K562 (cell line): ENCODE measurements at regions not wholly inside any gene's neighbourhood (a gene's known extent, or its start where the extent isn't known, plus 50 kb on each side); places are given as distances from the start of the nearest gene placed in this dataset.

Source experiments
- ATAC-seq: fragments of 200-7000 bp; cut with Tn5 transposase; 3 replicates; pipeline ENCODE4 v1.9.1; 2020; ENCODE audit warnings: moderate library complexity
- BruUV-seq: library from RNA; stranded (reverse); fragments of 400-500 nt; replicated peaks from 2 replicates; lab custom pipeline; 2021; lab: Mats Ljungman, UMichigan
- CTCF ChIA-PET: fragments of 300-600 bp; formaldehyde crosslinking; extraction: SDS; loops from one replicate; lab custom pipeline; 2021; ENCODE audit warnings: low intra/inter-chr PET ratio; lab: Yijun Ruan, JAX
- POLR2A ChIA-PET: fragments of 300-600, 350-650 bp; sonication (Branson Sonifier 250); formaldehyde crosslinking; extraction: SDS; loops from one replicate; lab custom pipeline; 2021; ENCODE audit warnings: antibody characterized with exemption, inconsistent platforms; lab: Yijun Ruan, JAX
- DNase-seq, 4 experiments: peaks; one replicate each; pipeline versions ENCODE4 v3.0.0 to v3.0.0-alpha.2; 2011 to 2018; ENCODE audit warnings: low spot score in 3 of 4, mixed read lengths in 3 of 4; ENCODE audit errors: extremely low read depth in 1 of 4
- FAIRE-seq: peaks from 2 replicates; lab custom pipeline; 2011; peaks lifted over from hg19 to GRCh38; lab: Jason Lieb, UNC
- H2AFZ ChIP-seq: 2 replicates; pipeline ENCODE4 v1.6.0; 2011; ENCODE audit warnings: low read depth, low read length, control low read depth, inconsistent platforms
- H3K27ac ChIP-seq: fragments of 200-600 bp; 3 replicates; pipeline ENCODE4 v1.8.0; 2011; ENCODE audit warnings: low read depth, mild to moderate bottlenecking, control low read depth, inconsistent platforms, low read length, moderate library complexity, mixed read lengths; ENCODE audit errors: extremely low read depth
- H3K27me3 ChIP-seq, 2 experiments: fragments of 300-600 bp in 1 of 2; 2 replicates in 1 of 2; 3 replicates in 1 of 2; pipeline versions ENCODE4 v1.6.0 to v1.8.0; 2011; ENCODE audit warnings: inconsistent platforms in 2 of 2, low read length in 2 of 2, mild to moderate bottlenecking in 1 of 2, mixed read lengths in 1 of 2, moderate library complexity in 1 of 2; ENCODE audit not compliant: control insufficient read depth in 2 of 2, insufficient read depth in 2 of 2
- H3K36me3 ChIP-seq: fragments of 300-600 bp; 3 replicates; pipeline ENCODE4 v1.8.0; 2011; ENCODE audit warnings: mild to moderate bottlenecking, low read length, inconsistent platforms; ENCODE audit not compliant: control insufficient read depth, insufficient read depth
- H3K4me1 ChIP-seq, 2 experiments: fragments of 200-600 bp in 1 of 2; replicated peaks in 1 of 2; 2 replicates in 1 of 2; 3 replicates in 1 of 2; pipeline versions ENCODE4 v1.5.1 to v1.8.0; 2011; ENCODE audit warnings: inconsistent platforms in 2 of 2, low read length in 2 of 2, mild to moderate bottlenecking in 1 of 2, mixed read lengths in 1 of 2, moderate library complexity in 1 of 2; ENCODE audit not compliant: control insufficient read depth in 2 of 2, insufficient read depth in 2 of 2
- H3K4me2 ChIP-seq: 2 replicates; pipeline ENCODE4 v1.6.1; 2011; ENCODE audit warnings: low read length, control low read depth, inconsistent platforms, mixed read lengths; ENCODE audit not compliant: insufficient read depth
- H3K4me3 ChIP-seq: fragments of 200-600 bp; sonication (generic), shearing (Covaris generic); 2 replicates; pipeline ENCODE4 v1.5.1; 2016; ENCODE audit warnings: control low read depth, inconsistent platforms
- H3K79me2 ChIP-seq: fragments of 200-600 bp; 3 replicates; pipeline ENCODE4 v1.8.0; 2011; ENCODE audit warnings: low read length, inconsistent platforms; ENCODE audit not compliant: control insufficient read depth, insufficient read depth
- H3K9ac ChIP-seq, 2 experiments: 2 replicates each; pipeline versions ENCODE4 v1.6.0 to v1.6.1; 2011; ENCODE audit warnings: low read depth in 2 of 2, low read length in 2 of 2, control low read depth in 1 of 2, inconsistent platforms in 1 of 2, mild to moderate bottlenecking in 1 of 2, mixed read lengths in 1 of 2; ENCODE audit not compliant: insufficient read depth in 1 of 2
- H3K9me1 ChIP-seq: one replicate; pipeline ENCODE4 v1.6.0; 2011; ENCODE audit warnings: inconsistent platforms, mild to moderate bottlenecking, low read length, moderate library complexity; ENCODE audit not compliant: control insufficient read depth, insufficient read depth
- H3K9me3 ChIP-seq: replicated peaks from 2 replicates; pipeline ENCODE4 v1.5.1; 2011; ENCODE audit warnings: low read depth, low read length, inconsistent platforms; ENCODE audit not compliant: control insufficient read depth, insufficient read depth
- H4K20me1 ChIP-seq: replicated peaks from 2 replicates; pipeline ENCODE4 v1.6.1; 2011; ENCODE audit warnings: low read length, inconsistent platforms, mixed read lengths; ENCODE audit not compliant: control insufficient read depth, insufficient read depth
- CLOCK ChIP-seq: fragments of 250-450 bp; sonication (Bioruptor Pico); IDR thresholded peaks from 2 replicates; pipeline ENCODE4 v1.4.0; 2020; ENCODE audit warnings: mild to moderate bottlenecking, moderate library complexity, borderline replicate concordance
- CREBBP ChIP-seq: IDR thresholded peaks from one replicate; pipeline ENCODE4 v1.6.1; 2012; ENCODE audit warnings: low read depth, mild to moderate bottlenecking, control low read depth, inconsistent platforms, low read length
- FOXP4 ChIP-seq: sonication (generic); formaldehyde crosslinking; IDR thresholded peaks from 2 replicates; pipeline ENCODE4 v1.8.0; 2022; ENCODE audit warnings: mild to moderate bottlenecking, missing genetic modification reagents, borderline replicate concordance
- MCM3 ChIP-seq: fragments of 450-650 bp; IDR thresholded peaks from 2 replicates; pipeline ENCODE4 v1.6.1; 2016
- NFE2L1 ChIP-seq: fragments of 450-650 bp; IDR thresholded peaks from 2 replicates; pipeline ENCODE4 v1.6.1; 2016; ENCODE audit warnings: missing genetic modification characterization, low read depth, mild to moderate bottlenecking, missing compliant biosample characterization, moderate library complexity, borderline replicate concordance
- RBFOX2 ChIP-seq: fragments of 200-400 bp; formaldehyde crosslinking; IDR thresholded peaks from 2 replicates; pipeline ENCODE4 v1.6.1; 2017; ENCODE audit warnings: low read depth, mild to moderate bottlenecking, low read length, moderate library complexity
- RBM15 ChIP-seq: fragments of 200-400 bp; formaldehyde crosslinking; IDR thresholded peaks from 2 replicates; pipeline ENCODE4 v1.6.1; 2018; ENCODE audit warnings: mild to moderate bottlenecking, low read length, moderate library complexity; ENCODE audit not compliant: insufficient read depth
- RFX5 ChIP-seq: IDR thresholded peaks from 2 replicates; pipeline ENCODE4 v1.6.1; 2011; ENCODE audit warnings: low read depth, mild to moderate bottlenecking, improper control_type of control experiment, low read length
- SMARCE1 ChIP-seq: fragments of 450-650 bp; IDR thresholded peaks from 2 replicates; pipeline ENCODE4 v1.7.1; 2016; ENCODE audit warnings: mild to moderate bottlenecking
- ZFX ChIP-seq: sonication (generic); formaldehyde crosslinking; IDR thresholded peaks from 2 replicates; pipeline ENCODE4 v1.8.0; 2022; ENCODE audit warnings: mild to moderate bottlenecking, missing genetic modification reagents, moderate library complexity
- ZNF184 ChIP-seq: sonication (generic); formaldehyde crosslinking; IDR thresholded peaks from 2 replicates; pipeline ENCODE4 v1.5.0; 2020; ENCODE audit warnings: missing genetic modification reagents
- ZNF23 ChIP-seq: fragments of 250-450 bp; sonication (Bioruptor Pico); IDR thresholded peaks from 2 replicates; pipeline ENCODE4 v1.4.0; 2020; ENCODE audit warnings: mild to moderate bottlenecking
- ZNF3 ChIP-seq: fragments of 250-450 bp; sonication (Bioruptor Pico); IDR thresholded peaks from 2 replicates; pipeline ENCODE4 v1.5.0; 2021; ENCODE audit warnings: mild to moderate bottlenecking, moderate library complexity
- ZNF408 ChIP-seq: fragments of 250-450 bp; sonication (Bioruptor Pico); IDR thresholded peaks from 2 replicates; pipeline ENCODE4 v1.4.0; 2020; ENCODE audit warnings: low read depth, mild to moderate bottlenecking, moderate library complexity
- ZNF696 ChIP-seq: fragments of 250-450 bp; sonication (Bioruptor Pico); conservative IDR thresholded peaks from 2 replicates; pipeline ENCODE4 v1.4.0; 2020; ENCODE audit warnings: mild to moderate bottlenecking, moderate library complexity
- WGBS: fragments of 100-300 bp; shearing (Covaris generic); methylation state at CpG from one replicate; pipeline ENCODE4 v1.1.6; 2016; ENCODE audit warnings: low coverage, mixed read lengths; ENCODE audit not compliant: insufficient coverage; ENCODE audit errors: missing lambda C conversion rate; 5-methylcytosine and 5-hydroxymethylcytosine counted together
- in situ Hi-C: fragments of 300-500 bp; cut with MboI; formaldehyde crosslinking; loops from 4 replicates; pipeline ENCODE4 v1.15.0; 2018; ENCODE audit warnings: inconsistent platforms, mixed read lengths
- intact Hi-C: fragments of 100-400 bp; cut with micrococcal nuclease; formaldehyde crosslinking; loops from 2 replicates; pipeline ENCODE4 v1.14.2; 2022
- TF ChIP-seq, protein P1 (sequence below): sonication (generic); IDR thresholded peaks from 2 replicates; pipeline ENCODE4 v1.6.1; 2016
- TF ChIP-seq, protein P2 (sequence below): fragments of 450-650 bp; conservative IDR thresholded peaks from 2 replicates; pipeline ENCODE4 v1.6.1; 2016; ENCODE audit warnings: missing genetic modification characterization, low read depth, mild to moderate bottlenecking, missing compliant biosample characterization, moderate library complexity

DNA sequence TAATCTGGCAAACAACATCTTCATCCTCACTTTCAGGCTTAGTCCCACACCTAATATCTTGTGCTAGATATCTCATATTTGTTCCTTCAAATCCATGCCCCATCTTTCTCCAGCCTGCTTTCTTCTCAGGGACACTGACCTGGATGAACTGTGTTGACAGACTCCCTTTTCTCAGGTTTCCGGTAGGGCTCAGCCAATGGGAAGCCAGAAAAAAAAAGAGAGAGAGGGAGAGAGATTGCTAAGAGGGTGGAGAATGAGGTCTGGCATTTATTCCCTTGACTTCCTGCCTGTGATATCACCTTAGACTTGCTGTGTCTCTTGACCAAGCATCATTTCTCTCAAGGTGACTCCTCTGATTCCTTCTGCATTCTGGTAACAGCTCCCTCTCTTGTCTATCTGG is 145.6 kb upstream of the ABI3BP start:
- intact Hi-C loops = no loop called here
- ATAC-seq = no peak
- no peak for DNase-seq
- POLR2A ChIA-PET = no interaction called here
- H3K27ac ChIP-seq = no peak overlapping the region
- no peak overlapping the region for H3K9ac ChIP-seq
- no peaks in the 10 kb centered on the region for H3K36me3 ChIP-seq
- no peaks in the 10 kb centered on the region for H3K9me3 ChIP-seq
- no peak for FAIRE-seq
- H3K9me1 ChIP-seq = no peaks in the 10 kb centered on the region
- in situ Hi-C loops = no loop called here
- WGBS = 50% methylated on average over 1 of the region's 1 CpG
- H3K4me2 ChIP-seq = no peak overlapping the region
- no TSS peak for BruUV-seq
- H2AFZ ChIP-seq = no peak overlapping the region
- no peaks in the 10 kb centered on the region for H3K27me3 ChIP-seq
- H3K79me2 ChIP-seq = no peaks in the 10 kb centered on the region
- peaks cover 0 to 24% of the 10 kb centered on the region in 2 experiments; a peak in 4 of 5 replicates for H3K4me1 ChIP-seq
- H4K20me1 ChIP-seq = no peaks in the 10 kb centered on the region
- CTCF ChIA-PET = no interaction called here
- no peak overlapping the region for H3K4me3 ChIP-seq
- TF ChIP-seq ZNF3 (CRISPR knock-in tag) = no peak
- TF ChIP-seq CLOCK = no peak
- TF ChIP-seq ZNF23 (CRISPR knock-in tag) = no peak
- no peak for TF ChIP-seq ZNF184 (CRISPR knock-in tag)
- no peak for TF ChIP-seq ZFX (CRISPR knock-in tag)
- no peak for TF ChIP-seq RBM15
- TF ChIP-seq, protein P1, sequence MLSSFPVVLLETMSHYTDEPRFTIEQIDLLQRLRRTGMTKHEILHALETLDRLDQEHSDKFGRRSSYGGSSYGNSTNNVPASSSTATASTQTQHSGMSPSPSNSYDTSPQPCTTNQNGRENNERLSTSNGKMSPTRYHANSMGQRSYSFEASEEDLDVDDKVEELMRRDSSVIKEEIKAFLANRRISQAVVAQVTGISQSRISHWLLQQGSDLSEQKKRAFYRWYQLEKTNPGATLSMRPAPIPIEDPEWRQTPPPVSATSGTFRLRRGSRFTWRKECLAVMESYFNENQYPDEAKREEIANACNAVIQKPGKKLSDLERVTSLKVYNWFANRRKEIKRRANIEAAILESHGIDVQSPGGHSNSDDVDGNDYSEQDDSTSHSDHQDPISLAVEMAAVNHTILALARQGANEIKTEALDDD = no peak
- no peak for TF ChIP-seq RBFOX2
- TF ChIP-seq CREBBP = no peak
- TF ChIP-seq FOXP4 (CRISPR knock-in tag) = no peak
- TF ChIP-seq RFX5 = no peak
- no peak for TF ChIP-seq SMARCE1
- no peak for TF ChIP-seq ZNF408 (CRISPR knock-in tag)
- no peak for TF ChIP-seq NFE2L1
- TF ChIP-seq ZNF696 (CRISPR knock-in tag) = no peak
- TF ChIP-seq MCM3 = no peak
- TF ChIP-seq, protein P2, sequence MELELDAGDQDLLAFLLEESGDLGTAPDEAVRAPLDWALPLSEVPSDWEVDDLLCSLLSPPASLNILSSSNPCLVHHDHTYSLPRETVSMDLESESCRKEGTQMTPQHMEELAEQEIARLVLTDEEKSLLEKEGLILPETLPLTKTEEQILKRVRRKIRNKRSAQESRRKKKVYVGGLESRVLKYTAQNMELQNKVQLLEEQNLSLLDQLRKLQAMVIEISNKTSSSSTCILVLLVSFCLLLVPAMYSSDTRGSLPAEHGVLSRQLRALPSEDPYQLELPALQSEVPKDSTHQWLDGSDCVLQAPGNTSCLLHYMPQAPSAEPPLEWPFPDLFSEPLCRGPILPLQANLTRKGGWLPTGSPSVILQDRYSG = no peak
